Astrocyte of the spinal cord (primary cell): ENCODE measurements at regions not wholly inside any gene's neighbourhood (a gene's known extent, or its start where the extent isn't known, plus 50 kb on each side); places are given as distances from the start of the nearest gene placed in this dataset.

Experiments
- DNase-seq: peaks from one replicate; pipeline ENCODE4 v3.0.0; 2011; ENCODE audit warnings: low read depth, low spot score
- H3K4me3 ChIP-seq: 2 replicates; pipeline ENCODE4 v1.5.1; 2011; ENCODE audit warnings: low read depth, mild to moderate bottlenecking, low read length, moderate library complexity
- in situ Hi-C: cut with HindIII; loops from 2 replicates; pipeline ENCODE4 v1.10.0; 2017; ENCODE audit warnings: low sequenced_read_pairs
- TF ChIP-seq, protein P1 (sequence below): IDR thresholded peaks from 2 replicates; pipeline ENCODE4 v1.5.1; 2012; ENCODE audit warnings: low read depth, mild to moderate bottlenecking, low read length, inconsistent platforms

DNA sequence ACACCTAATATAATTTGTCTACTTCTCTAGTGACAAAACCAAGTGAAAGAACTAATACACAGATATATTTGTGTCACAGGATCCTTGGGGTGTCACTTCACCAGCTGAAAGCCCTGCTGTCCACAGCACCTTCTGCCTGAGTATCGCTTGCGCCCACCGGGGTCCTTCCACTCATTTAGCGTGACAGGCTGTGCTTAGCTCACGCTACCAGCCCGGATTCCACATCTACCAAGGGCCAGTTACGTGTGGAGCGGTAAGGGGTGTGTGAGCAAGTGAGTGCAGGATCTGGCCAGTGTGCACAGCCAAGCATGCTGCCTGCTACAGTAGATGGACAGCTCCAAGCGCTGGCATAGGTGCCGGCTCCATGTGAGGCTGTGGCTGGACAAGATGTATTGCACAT lies 810.9 kb downstream of the NSUN3 start:
- TF ChIP-seq, protein P1, sequence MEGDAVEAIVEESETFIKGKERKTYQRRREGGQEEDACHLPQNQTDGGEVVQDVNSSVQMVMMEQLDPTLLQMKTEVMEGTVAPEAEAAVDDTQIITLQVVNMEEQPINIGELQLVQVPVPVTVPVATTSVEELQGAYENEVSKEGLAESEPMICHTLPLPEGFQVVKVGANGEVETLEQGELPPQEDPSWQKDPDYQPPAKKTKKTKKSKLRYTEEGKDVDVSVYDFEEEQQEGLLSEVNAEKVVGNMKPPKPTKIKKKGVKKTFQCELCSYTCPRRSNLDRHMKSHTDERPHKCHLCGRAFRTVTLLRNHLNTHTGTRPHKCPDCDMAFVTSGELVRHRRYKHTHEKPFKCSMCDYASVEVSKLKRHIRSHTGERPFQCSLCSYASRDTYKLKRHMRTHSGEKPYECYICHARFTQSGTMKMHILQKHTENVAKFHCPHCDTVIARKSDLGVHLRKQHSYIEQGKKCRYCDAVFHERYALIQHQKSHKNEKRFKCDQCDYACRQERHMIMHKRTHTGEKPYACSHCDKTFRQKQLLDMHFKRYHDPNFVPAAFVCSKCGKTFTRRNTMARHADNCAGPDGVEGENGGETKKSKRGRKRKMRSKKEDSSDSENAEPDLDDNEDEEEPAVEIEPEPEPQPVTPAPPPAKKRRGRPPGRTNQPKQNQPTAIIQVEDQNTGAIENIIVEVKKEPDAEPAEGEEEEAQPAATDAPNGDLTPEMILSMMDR, result no peak
- in situ Hi-C loops, result no loop called here
- DNase-seq, result no peak
- no peak overlapping the region for H3K4me3 ChIP-seq

DNA sequence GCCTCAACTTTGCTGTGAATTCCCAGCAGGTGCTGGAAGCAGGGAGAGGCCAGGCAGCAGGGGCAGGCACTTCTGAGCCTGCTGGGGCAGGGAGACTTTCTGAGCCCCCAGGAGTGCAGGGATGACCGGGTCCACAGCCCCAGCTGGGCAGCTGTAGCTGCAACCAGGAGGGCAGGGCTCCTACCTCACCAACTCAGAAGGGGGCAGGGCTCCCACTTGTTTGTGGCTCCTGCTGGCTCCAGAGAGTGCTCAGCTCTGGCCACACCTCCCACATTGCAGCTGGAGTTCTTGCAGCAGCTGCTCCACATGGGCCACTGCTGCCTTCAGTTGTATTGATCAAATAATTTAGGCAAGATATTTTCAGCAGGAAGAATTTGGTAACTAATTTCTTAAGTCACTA lies 812.3 kb downstream of the NSUN3 start:
- in situ Hi-C loops, result no loop called here
- no peak for DNase-seq
- TF ChIP-seq, protein P1, result no peak
- no peak overlapping the region for H3K4me3 ChIP-seq

DNA sequence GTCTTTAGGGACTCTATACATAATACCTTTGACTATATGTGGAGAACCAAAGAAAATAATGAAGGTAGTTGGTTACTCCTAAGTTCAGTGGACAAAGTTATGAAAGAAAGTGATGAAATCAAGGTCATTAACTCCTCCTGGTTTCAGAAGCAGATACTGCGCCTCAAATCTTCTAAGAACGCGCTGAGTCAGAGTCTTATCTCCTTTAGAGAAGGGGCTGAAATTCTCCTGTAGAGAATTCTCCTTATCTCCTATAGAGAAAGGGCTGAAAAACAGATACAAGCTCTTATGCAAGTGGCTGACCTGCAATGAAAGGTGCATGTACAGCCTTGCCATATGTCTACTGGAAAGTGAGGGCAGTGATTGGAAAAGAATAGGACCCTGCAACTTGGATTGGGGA lies 824.2 kb downstream of the NSUN3 start:
- in situ Hi-C loops, result no loop called here
- DNase-seq, result no peak
- TF ChIP-seq, protein P1, result no peak
- H3K4me3 ChIP-seq, result no peak overlapping the region

DNA sequence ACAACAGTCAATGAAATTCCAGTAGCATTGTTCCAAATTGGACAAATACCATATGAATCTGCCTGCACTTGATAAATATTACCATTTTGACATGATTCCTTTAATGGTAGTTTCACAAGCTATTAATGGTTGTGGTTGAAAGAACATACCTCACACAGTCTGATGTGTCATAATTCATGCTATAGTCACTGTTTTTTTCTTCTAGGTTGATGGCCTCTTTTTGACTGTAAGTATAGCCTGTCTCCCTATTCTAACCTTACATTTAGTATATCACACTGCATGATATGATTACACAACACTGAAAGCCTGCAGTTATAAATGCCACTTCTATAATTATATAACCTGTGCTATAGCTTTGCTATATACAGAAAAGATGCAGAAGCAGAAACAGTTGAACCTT lies 834.1 kb downstream of the NSUN3 start:
- in situ Hi-C loops, result no loop called here
- H3K4me3 ChIP-seq, result no peak overlapping the region
- DNase-seq, result no peak
- TF ChIP-seq, protein P1, result no peak

DNA sequence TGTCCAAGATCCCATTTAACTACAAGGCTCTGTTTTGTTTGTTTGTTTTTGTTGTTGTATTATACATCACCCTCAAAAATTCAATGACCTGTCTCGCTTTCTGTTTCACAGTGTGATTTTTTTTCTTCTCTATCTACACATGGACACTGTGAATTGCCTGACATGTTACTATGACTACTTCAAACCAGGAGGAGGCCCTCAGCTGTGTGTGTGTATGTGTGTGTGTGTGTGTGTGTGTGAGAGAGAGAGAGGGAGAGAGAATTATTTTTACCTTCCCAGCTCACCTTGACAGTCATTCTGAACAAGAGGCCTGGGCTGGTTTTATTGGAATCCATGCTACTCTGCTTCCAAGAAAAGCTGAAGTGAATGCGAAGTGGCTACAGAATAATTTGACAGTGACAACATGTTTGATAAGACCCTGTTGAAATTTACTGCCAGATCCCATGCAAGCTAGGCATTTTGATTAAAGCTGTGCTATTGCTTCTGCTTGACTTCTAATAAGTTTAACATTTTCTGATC lies 841.4 kb downstream of the NSUN3 start:
- DNase-seq, result no peak
- in situ Hi-C loops, result no loop called here
- TF ChIP-seq, protein P1, result no peak
- H3K4me3 ChIP-seq, result no peak overlapping the region

DNA sequence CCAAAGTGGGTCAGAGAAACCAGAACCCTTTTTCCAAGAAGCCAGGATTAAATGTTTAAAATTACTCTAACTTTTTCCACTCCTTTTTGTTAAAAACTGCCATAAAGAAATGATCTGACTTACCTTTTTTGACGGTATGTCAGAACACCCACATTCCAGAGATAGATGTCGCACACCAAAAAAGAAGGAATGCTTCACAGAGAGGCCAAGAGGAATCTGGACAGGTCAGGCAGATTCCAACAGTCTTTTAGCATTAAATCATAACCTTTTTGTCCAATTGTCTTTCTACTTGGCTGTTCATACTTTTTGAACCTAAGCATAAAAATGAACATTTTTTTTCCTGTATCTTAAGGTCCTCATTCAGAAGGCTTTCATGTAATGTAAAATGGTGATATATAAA lies 846.9 kb downstream of the NSUN3 start:
- in situ Hi-C loops, result no loop called here
- TF ChIP-seq, protein P1, result no peak
- H3K4me3 ChIP-seq, result no peak overlapping the region
- DNase-seq, result no peak

DNA sequence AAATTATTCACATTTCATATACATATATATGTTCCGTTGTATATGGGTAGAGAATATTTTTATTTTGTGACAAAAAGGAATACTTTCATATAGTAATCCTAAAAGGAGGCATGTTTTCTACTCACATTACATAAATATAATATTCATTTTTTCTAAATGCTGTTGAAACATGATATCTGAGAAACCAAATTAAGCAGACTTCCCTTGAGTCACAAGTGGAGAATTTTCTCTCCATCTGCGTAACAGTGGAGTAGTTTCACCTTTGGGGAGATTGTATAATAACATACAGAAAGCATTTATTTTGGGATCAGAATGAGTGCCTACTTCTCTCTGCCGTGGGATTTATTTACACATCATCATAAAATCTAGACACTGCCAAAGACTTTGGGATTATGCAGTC lies 849.8 kb downstream of the NSUN3 start:
- TF ChIP-seq, protein P1, result no peak
- DNase-seq, result no peak
- no peak overlapping the region for H3K4me3 ChIP-seq
- in situ Hi-C loops, result no loop called here
